Astrocyte of the spinal cord (primary cell): ENCODE measurements at regions not wholly inside any gene's neighbourhood (a gene's known extent, or its start where the extent isn't known, plus 50 kb on each side); places are given as distances from the start of the nearest gene placed in this dataset.

ENCODE experiments used
- DNase-seq: peaks from one replicate; pipeline ENCODE4 v3.0.0; 2011; ENCODE audit warnings: low read depth, low spot score
- H3K4me3 ChIP-seq: 2 replicates; pipeline ENCODE4 v1.5.1; 2011; ENCODE audit warnings: low read depth, mild to moderate bottlenecking, low read length, moderate library complexity
- in situ Hi-C: cut with HindIII; loops from 2 replicates; pipeline ENCODE4 v1.10.0; 2017; ENCODE audit warnings: low sequenced_read_pairs
- TF ChIP-seq, protein P1 (sequence below): IDR thresholded peaks from 2 replicates; pipeline ENCODE4 v1.5.1; 2012; ENCODE audit warnings: low read depth, mild to moderate bottlenecking, low read length, inconsistent platforms

DNA sequence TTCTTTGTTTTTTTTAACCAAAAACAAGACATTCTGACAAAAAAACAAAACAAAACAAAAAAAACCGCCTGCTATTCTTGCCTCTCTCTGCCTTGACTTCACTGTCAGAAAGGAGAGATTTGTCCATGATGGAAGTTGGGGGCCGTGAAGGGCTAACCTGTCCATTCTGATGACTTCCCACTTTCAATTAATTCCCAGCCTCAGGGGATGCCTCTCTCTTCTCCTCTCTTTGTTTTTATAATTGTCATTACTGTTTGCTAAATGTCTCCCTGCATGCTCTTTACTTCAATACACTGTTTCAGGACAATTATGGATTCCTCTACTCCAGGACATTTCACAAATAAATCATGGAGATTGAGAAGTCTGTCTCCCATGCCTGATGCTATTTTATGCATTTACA, 130.5 kb upstream of the CNR1 start:
- no peak overlapping the region for H3K4me3 ChIP-seq
- in situ Hi-C loops: no loop called here
- TF ChIP-seq, protein P1, sequence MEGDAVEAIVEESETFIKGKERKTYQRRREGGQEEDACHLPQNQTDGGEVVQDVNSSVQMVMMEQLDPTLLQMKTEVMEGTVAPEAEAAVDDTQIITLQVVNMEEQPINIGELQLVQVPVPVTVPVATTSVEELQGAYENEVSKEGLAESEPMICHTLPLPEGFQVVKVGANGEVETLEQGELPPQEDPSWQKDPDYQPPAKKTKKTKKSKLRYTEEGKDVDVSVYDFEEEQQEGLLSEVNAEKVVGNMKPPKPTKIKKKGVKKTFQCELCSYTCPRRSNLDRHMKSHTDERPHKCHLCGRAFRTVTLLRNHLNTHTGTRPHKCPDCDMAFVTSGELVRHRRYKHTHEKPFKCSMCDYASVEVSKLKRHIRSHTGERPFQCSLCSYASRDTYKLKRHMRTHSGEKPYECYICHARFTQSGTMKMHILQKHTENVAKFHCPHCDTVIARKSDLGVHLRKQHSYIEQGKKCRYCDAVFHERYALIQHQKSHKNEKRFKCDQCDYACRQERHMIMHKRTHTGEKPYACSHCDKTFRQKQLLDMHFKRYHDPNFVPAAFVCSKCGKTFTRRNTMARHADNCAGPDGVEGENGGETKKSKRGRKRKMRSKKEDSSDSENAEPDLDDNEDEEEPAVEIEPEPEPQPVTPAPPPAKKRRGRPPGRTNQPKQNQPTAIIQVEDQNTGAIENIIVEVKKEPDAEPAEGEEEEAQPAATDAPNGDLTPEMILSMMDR: no peak
- no peak for DNase-seq

DNA sequence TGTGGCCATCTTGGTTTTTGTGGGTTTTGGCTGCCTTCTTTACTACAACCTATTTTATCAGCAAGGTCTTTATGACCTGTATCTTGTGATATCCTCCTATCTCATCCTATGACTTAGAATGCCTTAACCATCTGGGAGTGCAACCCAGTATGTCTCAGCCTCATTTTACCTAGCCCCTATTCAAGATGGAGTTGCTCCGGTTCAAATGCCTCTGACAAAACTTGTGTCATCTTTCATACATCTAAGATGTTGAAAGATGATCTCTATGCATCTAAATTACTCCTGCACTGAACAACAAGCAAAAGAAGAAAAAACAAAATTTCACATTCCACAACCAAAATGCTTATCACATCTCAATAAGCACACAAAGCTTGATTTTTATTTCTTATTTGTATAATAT, 129.5 kb upstream of the CNR1 start:
- in situ Hi-C loops: no loop called here
- DNase-seq: no peak
- no peak overlapping the region for H3K4me3 ChIP-seq
- TF ChIP-seq, protein P1: no peak

DNA sequence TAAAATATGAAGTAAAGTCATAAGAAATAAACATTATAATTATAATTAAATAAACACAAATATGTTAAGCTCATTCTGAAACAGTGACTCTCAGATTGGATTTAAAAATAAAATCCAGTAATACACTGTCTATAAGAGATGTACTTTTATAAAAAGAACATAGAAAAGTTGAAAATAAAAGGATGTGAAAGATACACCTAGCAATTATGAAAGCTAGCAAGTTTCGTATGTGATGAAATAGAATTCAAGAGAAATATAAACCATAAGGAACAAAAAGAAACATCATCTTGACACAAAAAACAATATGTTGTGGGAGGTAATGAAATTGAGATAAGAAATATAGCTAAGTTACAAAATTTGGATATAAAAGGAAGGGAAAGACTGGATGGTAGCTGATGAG, 128.6 kb upstream of the CNR1 start:
- TF ChIP-seq, protein P1: no peak
- no peak overlapping the region for H3K4me3 ChIP-seq
- DNase-seq: no peak
- in situ Hi-C loops: no loop called here

DNA sequence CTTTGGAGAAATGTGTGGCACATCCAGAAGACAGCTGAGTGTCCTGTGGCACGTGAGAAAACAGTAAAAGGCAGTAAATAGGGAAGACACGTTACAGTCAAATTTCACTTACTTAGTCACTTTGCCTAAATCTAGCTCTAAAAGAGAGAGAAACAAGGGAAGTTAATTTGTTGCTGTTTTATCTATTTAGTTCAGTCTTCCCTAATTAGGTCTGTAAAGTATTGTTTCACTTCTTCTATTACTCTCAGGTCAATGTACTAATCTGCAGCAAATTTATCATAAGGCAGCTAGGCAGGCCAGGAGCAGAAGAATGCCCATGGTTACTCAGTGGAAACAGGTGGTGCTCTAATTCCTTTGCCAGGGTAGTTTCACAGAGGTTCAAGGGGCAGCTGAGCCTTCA, 124.3 kb upstream of the CNR1 start:
- in situ Hi-C loops: no loop called here
- no peak for DNase-seq
- H3K4me3 ChIP-seq: no peak overlapping the region
- TF ChIP-seq, protein P1: no peak

DNA sequence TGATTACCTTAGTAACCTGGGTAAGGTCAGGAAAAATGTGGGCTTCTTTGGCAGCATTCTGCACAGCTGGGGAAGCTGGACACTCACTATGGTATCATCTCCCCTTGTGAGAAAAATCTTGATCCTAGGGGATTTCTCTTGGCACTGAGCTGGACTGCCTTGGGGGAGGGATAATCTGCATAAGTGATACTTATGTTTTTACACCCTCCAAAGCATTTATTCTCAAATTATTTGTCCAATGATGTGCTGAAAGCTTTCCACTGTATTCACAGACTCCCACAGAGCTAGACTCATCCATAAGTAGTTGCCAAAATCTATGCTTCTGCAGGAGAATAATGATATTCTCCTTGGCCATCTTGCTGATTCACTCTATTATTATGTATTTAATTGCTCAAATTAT, 121.5 kb upstream of the CNR1 start:
- DNase-seq: no peak
- TF ChIP-seq, protein P1: no peak
- no peak overlapping the region for H3K4me3 ChIP-seq
- in situ Hi-C loops: no loop called here

DNA sequence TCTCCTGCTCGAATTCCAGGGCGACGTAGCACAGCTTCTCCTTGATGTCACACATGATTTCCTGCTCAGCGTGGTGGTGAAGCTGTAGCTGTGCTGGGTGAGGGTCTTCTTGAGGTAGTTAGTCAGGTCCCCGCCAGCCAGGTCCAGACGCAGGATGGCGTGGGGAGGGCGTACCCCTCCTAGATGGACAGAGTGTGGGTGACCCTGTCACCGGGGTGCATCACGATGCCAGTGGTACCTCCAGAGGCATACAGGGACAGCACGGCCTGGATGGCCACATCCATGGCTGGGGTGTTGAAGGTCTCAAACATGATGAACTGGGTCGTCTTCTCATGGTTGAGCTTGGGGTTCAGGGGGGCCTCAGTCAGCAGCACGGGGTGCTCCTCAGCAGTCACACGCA, 110.2 kb upstream of the CNR1 start:
- TF ChIP-seq, protein P1: no peak
- DNase-seq: no peak
- H3K4me3 ChIP-seq: no peak overlapping the region
- in situ Hi-C loops: no loop called here

DNA sequence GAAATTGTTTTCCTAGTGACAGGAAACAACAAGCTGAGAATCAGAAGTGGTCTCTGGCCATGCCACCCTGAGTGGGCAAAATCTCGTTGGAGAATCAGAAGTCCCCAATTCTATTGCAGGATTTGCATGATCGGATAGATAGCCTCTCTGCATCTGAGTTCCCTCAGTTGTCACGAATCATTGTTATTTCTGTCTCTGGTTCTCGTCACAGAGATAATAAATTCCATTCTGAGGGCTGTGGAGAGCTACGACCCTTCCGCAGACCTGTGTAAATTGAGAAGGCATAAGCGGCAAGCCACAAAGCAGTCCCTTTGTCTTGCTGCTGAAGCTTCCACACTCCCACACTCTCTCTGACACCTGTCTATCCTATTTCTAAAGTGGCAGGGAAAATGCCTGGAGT, 102.4 kb upstream of the CNR1 start:
- no peak for DNase-seq
- H3K4me3 ChIP-seq: no peak overlapping the region
- in situ Hi-C loops: no loop called here
- TF ChIP-seq, protein P1: no peak
